CD4-positive, CD25-positive, alpha-beta regulatory T cell (primary cell): ENCODE measurements at regions not wholly inside any gene's neighbourhood (a gene's known extent, or its start where the extent isn't known, plus 50 kb on each side); places are given as distances from the start of the nearest gene placed in this dataset.

Experiments
- ATAC-seq, 2 donors: fragments of 150-1000 bp; cut with Tn5 transposase; one replicate each; pipeline ENCODE4 v1.10.0; 2021; ENCODE audit warnings: low read depth in 2 of 2, moderate number of reproducible peaks in 2 of 2, moderate library complexity in 1 of 2
- DNase-seq, 3 donors: peaks; one replicate each; pipeline versions ENCODE4 v3.0.0 to v3.0.0-alpha.2; 2012 to 2022; ENCODE audit warnings: mixed read lengths in 1 of 3
- H3K27ac ChIP-seq: one replicate; pipeline ENCODE4 v1.7.0; 2013; ENCODE audit warnings: mild to moderate bottlenecking, low read length; ENCODE audit not compliant: insufficient read depth, poor library complexity, severe bottlenecking
- H3K27me3 ChIP-seq: one replicate; pipeline ENCODE4 v1.7.0; 2013; ENCODE audit warnings: low read length; ENCODE audit not compliant: control insufficient read depth, insufficient read depth
- H3K36me3 ChIP-seq: one replicate; pipeline ENCODE4 v1.7.0; 2013; ENCODE audit warnings: mild to moderate bottlenecking, low read length, moderate library complexity; ENCODE audit not compliant: control insufficient read depth, insufficient read depth
- H3K4me1 ChIP-seq: 2 replicates; pipeline ENCODE4 v1.7.0; 2013; ENCODE audit warnings: mild to moderate bottlenecking, low read length; ENCODE audit not compliant: insufficient read depth, control insufficient read depth, poor library complexity, severe bottlenecking
- H3K4me3 ChIP-seq: one replicate; pipeline ENCODE4 v1.7.0; 2013; ENCODE audit warnings: low read depth, mild to moderate bottlenecking, low read length, moderate library complexity
- H3K9me3 ChIP-seq, 2 experiments: 1 replicate in 1 of 2; 2 replicates in 1 of 2; pipeline ENCODE4 v1.7.0; 2013; ENCODE audit warnings: low read length in 2 of 2, mild to moderate bottlenecking in 1 of 2, moderate library complexity in 1 of 2; ENCODE audit not compliant: control insufficient read depth in 2 of 2
- H3K27ac Mint-ChIP-seq, 3 donors: one replicate each; pipeline ENCODE4 v1.8.0; 2020 to 2022; ENCODE audit warnings: mild to moderate bottlenecking in 3 of 3, mixed read lengths in 3 of 3, moderate library complexity in 2 of 3
- H3K27me3 Mint-ChIP-seq: one replicate; pipeline ENCODE4 v1.8.0; 2022; ENCODE audit warnings: mild to moderate bottlenecking, mixed read lengths
- H3K36me3 Mint-ChIP-seq: one replicate; pipeline ENCODE4 v1.8.0; 2020; ENCODE audit warnings: mixed read lengths
- H3K4me1 Mint-ChIP-seq, 4 donors: one replicate each; pipeline ENCODE4 v1.8.0; 2020 to 2022; ENCODE audit warnings: mixed read lengths in 4 of 4, mild to moderate bottlenecking in 1 of 4
- H3K4me3 Mint-ChIP-seq, 4 donors: one replicate each; pipeline ENCODE4 v1.8.0; 2020 to 2022; ENCODE audit warnings: mild to moderate bottlenecking in 4 of 4, mixed read lengths in 4 of 4, moderate library complexity in 3 of 4
- H3K9me3 Mint-ChIP-seq, 7 donors: one replicate each; pipeline ENCODE4 v1.8.0; 2020 to 2022; ENCODE audit warnings: mixed read lengths in 7 of 7, mild to moderate bottlenecking in 3 of 7, moderate library complexity in 2 of 7

GRCh38 chr6:14187406-14187805 is 69.8 kb downstream of the CD83 start:
- Mint-ChIP-seq H3K9me3 (peaks cover 0 to 2% (median 0%) of the 10 kb centered on the region in 7 donors), H3K4me3 (no peak overlapping the region)
- H3K9me3 ChIP-seq: no peaks in the 10 kb centered on the region

GRCh38 chr6:14189074-14189473 is 71.5 kb downstream of the CD83 start:
- H3K4me3 ChIP-seq: no peak overlapping the region
- H3K27me3 Mint-ChIP-seq: peaks cover 8% of the 10 kb centered on the region
- no peaks in the 10 kb centered on the region for H3K27me3 ChIP-seq
- H3K4me3 Mint-ChIP-seq: no peak overlapping the region
- H3K27ac Mint-ChIP-seq: peak overlapping the region in 1 of 3 donors; percentile 67
- no peak overlapping the region for H3K27ac ChIP-seq
- no peaks in the 10 kb centered on the region for H3K9me3 ChIP-seq
- ATAC-seq (no peak), DNase-seq (no peak)
- H3K4me1 Mint-ChIP-seq: no peaks in the 10 kb centered on the region
- no peaks in the 10 kb centered on the region for H3K4me1 ChIP-seq
- no peaks in the 10 kb centered on the region for H3K36me3 Mint-ChIP-seq
- H3K9me3 Mint-ChIP-seq: peaks cover 0 to 2% (median 0%) of the 10 kb centered on the region in 7 donors
- no peaks in the 10 kb centered on the region for H3K36me3 ChIP-seq

More at GRCh38 chr6:14187406-14187805, 69.8 kb downstream of the CD83 start:
- ATAC-seq (no peak), DNase-seq (no peak)
- no peaks in the 10 kb centered on the region for H3K36me3 ChIP-seq
- no peak overlapping the region for H3K4me3 ChIP-seq
- H3K36me3 Mint-ChIP-seq: no peaks in the 10 kb centered on the region
- no peaks in the 10 kb centered on the region for H3K4me1 ChIP-seq
- H3K27ac Mint-ChIP-seq: no peak overlapping the region
- no peaks in the 10 kb centered on the region for H3K27me3 ChIP-seq
- H3K27ac ChIP-seq: no peak overlapping the region
- H3K27me3 Mint-ChIP-seq: no peaks in the 10 kb centered on the region
- no peaks in the 10 kb centered on the region for H3K4me1 Mint-ChIP-seq

- H3K4me3 Mint-ChIP-seq: no peak overlapping the region
- H3K9me3 Mint-ChIP-seq: peaks cover 0 to under 1% (median 0%) of the 10 kb centered on the region in 7 donors
- no peak for ATAC-seq
- peaks cover 8% of the 10 kb centered on the region for H3K27me3 Mint-ChIP-seq
- no peak overlapping the region for H3K27ac ChIP-seq
- no peaks in the 10 kb centered on the region for H3K27me3 ChIP-seq
- no peaks in the 10 kb centered on the region for H3K4me1 ChIP-seq
- H3K4me3 ChIP-seq: no peak overlapping the region
- DNase-seq: no peak
- no peaks in the 10 kb centered on the region for H3K36me3 Mint-ChIP-seq
- H3K9me3 ChIP-seq: no peaks in the 10 kb centered on the region
- H3K27ac Mint-ChIP-seq: no peak overlapping the region
- no peaks in the 10 kb centered on the region for H3K36me3 ChIP-seq
- no peaks in the 10 kb centered on the region for H3K4me1 Mint-ChIP-seq
Measured at GRCh38 chr6:14190191-14190928, 72.8 kb downstream of the CD83 start.

GRCh38 chr6:14190929-14191224 is 73.3 kb downstream of the CD83 start:
- Mint-ChIP-seq H3K36me3 (no peaks in the 10 kb centered on the region), H3K4me3 (no peak overlapping the region), H3K9me3 (no peaks in the 10 kb centered on the region), H3K4me1 (no peaks in the 10 kb centered on the region), H3K27me3 (peaks cover 8% of the 10 kb centered on the region), H3K27ac (no peak overlapping the region)
- Histone ChIP-seq H3K4me3 (no peak overlapping the region), H3K9me3 (no peaks in the 10 kb centered on the region), H3K36me3 (no peaks in the 10 kb centered on the region), H3K4me1 (no peaks in the 10 kb centered on the region), H3K27ac (no peak overlapping the region), H3K27me3 (no peaks in the 10 kb centered on the region)
- DNase-seq (no peak), ATAC-seq (no peak)

- Mint-ChIP-seq H3K4me3 (no peak overlapping the region), H3K4me1 (no peaks in the 10 kb centered on the region), H3K36me3 (no peaks in the 10 kb centered on the region), H3K9me3 (no peaks in the 10 kb centered on the region), H3K27ac (no peak overlapping the region), H3K27me3 (peaks cover 8% of the 10 kb centered on the region)
- Histone ChIP-seq H3K4me3 (no peak overlapping the region), H3K4me1 (no peaks in the 10 kb centered on the region), H3K9me3 (no peaks in the 10 kb centered on the region), H3K27ac (no peak overlapping the region), H3K27me3 (no peaks in the 10 kb centered on the region), H3K36me3 (no peaks in the 10 kb centered on the region)
- ATAC-seq: no peak
- DNase-seq: no peak
Measured at GRCh38 chr6:14191761-14192160, 74.2 kb downstream of the CD83 start.

- Histone ChIP-seq H3K4me1 (no peaks in the 10 kb centered on the region), H3K27me3 (no peaks in the 10 kb centered on the region), H3K4me3 (no peak overlapping the region), H3K36me3 (no peaks in the 10 kb centered on the region), H3K9me3 (no peaks in the 10 kb centered on the region), H3K27ac (no peak overlapping the region)
- Mint-ChIP-seq H3K36me3 (no peaks in the 10 kb centered on the region), H3K27ac (no peak overlapping the region), H3K4me3 (no peak overlapping the region), H3K27me3 (peaks cover 8% of the 10 kb centered on the region), H3K9me3 (no peaks in the 10 kb centered on the region), H3K4me1 (no peaks in the 10 kb centered on the region)
- ATAC-seq: no peak
- DNase-seq: no peak
Measured at GRCh38 chr6:14192216-14192788, 74.7 kb downstream of the CD83 start.

GRCh38 chr6:14193524-14193923 is 76.0 kb downstream of the CD83 start:
- H3K27ac ChIP-seq: no peak overlapping the region
- H3K4me1 Mint-ChIP-seq: no peaks in the 10 kb centered on the region
- no peaks in the 10 kb centered on the region for H3K36me3 Mint-ChIP-seq
- no peaks in the 10 kb centered on the region for H3K4me1 ChIP-seq
- no peaks in the 10 kb centered on the region for H3K27me3 ChIP-seq
- H3K27ac Mint-ChIP-seq: no peak overlapping the region
- DNase-seq (no peak), ATAC-seq (no peak)
- no peak overlapping the region for H3K4me3 Mint-ChIP-seq
- H3K27me3 Mint-ChIP-seq: peaks cover 8% of the 10 kb centered on the region
- no peaks in the 10 kb centered on the region for H3K36me3 ChIP-seq
- no peaks in the 10 kb centered on the region for H3K9me3 Mint-ChIP-seq
- H3K9me3 ChIP-seq: no peaks in the 10 kb centered on the region
- H3K4me3 ChIP-seq: no peak overlapping the region

GRCh38 chr6:14194483-14194882 is 76.9 kb downstream of the CD83 start:
- Histone ChIP-seq H3K4me3 (no peak overlapping the region), H3K9me3 (no peaks in the 10 kb centered on the region), H3K36me3 (no peaks in the 10 kb centered on the region), H3K4me1 (no peaks in the 10 kb centered on the region), H3K27ac (no peak overlapping the region), H3K27me3 (no peaks in the 10 kb centered on the region)
- no peak overlapping the region for H3K27ac Mint-ChIP-seq
- no peak for ATAC-seq
- peaks cover 8% of the 10 kb centered on the region for H3K27me3 Mint-ChIP-seq
- H3K4me3 Mint-ChIP-seq: no peak overlapping the region
- no peak for DNase-seq
- no peaks in the 10 kb centered on the region for H3K36me3 Mint-ChIP-seq
- no peaks in the 10 kb centered on the region for H3K4me1 Mint-ChIP-seq
- no peaks in the 10 kb centered on the region for H3K9me3 Mint-ChIP-seq
